NCI-H446 treated with DMSO at 0.1 percent for 48 hours (cell line): ENCODE measurements at regions not wholly inside any gene's neighbourhood (a gene's known extent, or its start where the extent isn't known, plus 50 kb on each side); places are given as distances from the start of the nearest gene placed in this dataset.

Source experiments
- DNase-seq: peaks from one replicate; lab custom pipeline; 2025; lab: John Stamatoyannopoulos, UW

DNA sequence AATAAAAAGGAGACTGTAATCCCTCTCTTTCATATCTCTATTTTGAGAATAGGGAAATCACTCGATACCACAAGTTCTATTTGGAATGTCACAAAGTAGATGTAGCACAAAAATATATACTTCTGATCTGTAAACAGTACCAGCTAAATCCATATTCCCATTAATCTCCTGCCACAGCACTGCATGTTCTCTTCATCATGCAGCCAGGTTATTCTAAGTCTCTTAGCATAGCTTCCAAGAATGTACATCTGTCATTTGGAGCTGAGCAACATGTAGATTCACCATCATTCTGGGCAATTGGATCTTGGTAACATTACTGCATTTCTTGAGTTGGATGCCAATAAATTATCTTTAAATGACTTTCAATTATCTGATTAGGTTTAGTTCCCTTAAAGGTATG is 1874.5 kb downstream of the MRPL39 start:
- DNase-seq = peak; percentile 81

- DNase-seq = peak; percentile 96
These were observed 1878.0 kb downstream of the MRPL39 start for GRCh38 chr21:23729331-23729730.

DNA sequence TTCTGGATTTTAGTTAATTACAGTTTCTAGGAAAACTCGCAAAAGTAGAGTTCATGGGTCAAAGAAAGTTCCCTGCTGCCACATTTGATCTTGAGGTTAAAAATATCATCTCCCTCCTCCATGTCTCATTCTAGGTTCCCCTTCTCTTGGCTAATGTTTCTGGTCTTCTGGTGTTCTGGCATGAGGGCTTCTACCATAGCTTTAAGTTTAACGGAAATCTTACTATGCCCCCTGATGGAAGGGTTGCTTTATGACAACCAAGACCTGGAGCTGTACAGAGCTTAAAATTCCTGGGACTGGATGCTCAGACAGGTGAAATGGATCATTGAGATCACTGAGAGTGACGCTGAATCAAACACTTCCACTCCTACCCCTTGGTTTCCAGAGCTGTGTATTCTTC is 1881.7 kb downstream of the MRPL39 start:
- DNase-seq = no peak

- DNase-seq = peak; percentile 86
These were observed 1888.6 kb downstream of the MRPL39 start for GRCh38 chr21:23718446-23719285.

GRCh38 chr21:23712166-23712565 is 1895.1 kb downstream of the MRPL39 start:
- no peak for DNase-seq

DNA sequence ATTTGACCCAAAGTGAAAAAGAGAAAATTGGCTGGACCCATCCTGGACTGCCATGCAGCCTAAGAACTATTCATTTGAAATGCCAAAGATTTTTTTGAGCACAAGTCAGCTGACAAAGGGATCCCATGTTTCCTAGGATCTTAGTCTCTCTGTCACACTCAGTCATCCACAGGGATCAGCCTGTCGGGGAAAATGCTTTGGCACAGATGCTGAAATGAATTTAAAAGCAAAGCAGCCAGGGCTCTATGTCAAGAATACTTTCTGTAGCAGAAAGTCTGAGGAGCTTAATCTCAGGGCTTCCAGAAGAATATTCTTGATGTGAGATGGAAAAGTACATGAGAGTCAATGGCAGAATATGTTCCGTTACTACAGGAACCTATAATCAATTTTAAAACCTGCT is 1900.8 kb downstream of the MRPL39 start:
- no peak for DNase-seq

DNA sequence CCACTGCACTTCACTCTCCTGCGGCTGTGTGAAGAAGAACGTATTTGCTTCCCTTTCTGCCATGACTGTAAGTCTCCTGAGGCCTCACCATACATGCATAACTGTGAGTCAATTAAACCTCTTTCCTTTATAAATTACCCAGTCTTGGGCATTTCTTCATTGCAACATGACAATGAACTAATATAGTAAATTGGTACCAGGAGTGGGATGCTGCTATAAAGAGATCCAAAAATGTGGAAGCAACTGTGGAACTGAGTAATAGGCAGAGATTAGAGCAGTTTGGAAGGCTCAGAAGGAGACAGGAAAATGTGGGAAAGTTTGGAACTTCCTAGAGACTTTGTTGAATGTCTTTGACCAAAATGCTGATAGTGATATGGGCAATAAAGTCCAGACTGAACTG is 1907.9 kb downstream of the MRPL39 start:
- DNase-seq = no peak

GRCh38 chr21:23698619-23699018 is 1908.7 kb downstream of the MRPL39 start:
- peak; percentile 85 for DNase-seq

- peak; percentile 84 for DNase-seq
These were observed 1911.8 kb downstream of the MRPL39 start for GRCh38 chr21:23695443-23695842.

GRCh38 chr21:23694390-23694789 is 1912.9 kb downstream of the MRPL39 start:
- peak; percentile 54 for DNase-seq

- DNase-seq = peak; percentile 35
These were observed 1917.0 kb downstream of the MRPL39 start for GRCh38 chr21:23690316-23690715.

- no peak for DNase-seq
These were observed 1920.4 kb downstream of the MRPL39 start for GRCh38 chr21:23686737-23687523.

DNA sequence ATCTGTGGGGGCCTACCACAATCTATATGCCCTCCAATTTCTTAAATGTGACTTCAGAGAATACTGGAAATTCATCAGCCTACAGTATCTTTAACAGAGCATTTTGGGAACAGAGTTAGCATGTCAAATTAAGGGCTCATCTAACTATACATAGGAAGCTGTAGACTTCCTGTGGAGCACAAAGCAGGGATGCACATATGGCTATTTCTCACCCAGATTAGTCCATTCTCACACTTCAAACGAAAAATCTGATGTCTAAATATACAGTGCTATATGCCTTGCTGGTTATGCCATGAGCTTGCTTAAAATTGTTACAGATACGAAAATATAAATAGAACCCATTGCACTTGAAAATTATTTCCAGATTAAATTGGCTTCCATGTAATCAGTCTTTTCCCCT is 1922.8 kb downstream of the MRPL39 start:
- no peak for DNase-seq

DNA sequence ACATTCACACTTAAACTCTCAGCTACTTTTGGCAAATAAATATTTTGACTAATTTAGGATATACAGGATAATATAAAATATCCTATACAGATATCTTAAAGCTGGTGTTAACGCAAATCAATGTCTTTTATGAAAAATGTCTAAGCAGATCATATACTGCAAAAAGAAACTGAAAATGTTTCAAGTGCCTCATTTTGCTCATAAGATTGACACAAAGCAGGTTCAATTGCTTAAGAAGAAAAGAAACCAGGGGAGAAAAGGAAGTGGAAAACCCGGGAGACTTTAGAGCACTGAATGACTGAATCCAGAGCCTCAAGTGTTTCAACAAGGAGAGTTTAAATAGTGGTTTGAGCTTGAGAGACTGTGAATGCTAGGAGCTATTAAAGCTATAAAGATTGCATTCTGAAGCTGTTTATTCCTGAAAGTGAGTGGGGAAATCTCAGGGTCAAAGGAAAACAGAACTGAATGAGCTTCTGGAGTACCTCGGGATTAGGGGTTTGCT is 1943.0 kb downstream of the MRPL39 start:
- no peak for DNase-seq

DNA sequence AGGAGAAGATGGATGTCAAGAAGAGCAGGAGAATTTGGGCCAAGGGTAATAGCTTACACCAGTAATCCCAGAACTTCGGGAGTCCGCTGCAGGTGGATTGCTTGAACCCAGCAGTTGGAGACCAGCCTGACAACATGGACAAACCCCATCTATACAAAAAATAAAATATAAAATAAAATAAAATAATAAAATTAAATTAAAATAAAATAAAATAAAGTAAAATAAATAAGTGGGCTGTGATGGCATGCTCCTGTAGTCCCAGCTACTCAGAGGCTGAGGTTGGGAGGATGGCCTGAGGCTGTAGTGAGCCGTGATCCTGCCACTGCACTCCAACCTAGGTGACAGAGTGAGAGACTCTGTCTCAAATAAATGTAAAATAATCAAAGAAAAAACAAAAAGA is 1946.7 kb downstream of the MRPL39 start:
- DNase-seq = no peak

- no peak for DNase-seq
These were observed 1962.5 kb downstream of the MRPL39 start for GRCh38 chr21:23644768-23645167.

GRCh38 chr21:23639721-23640120 is 1967.6 kb downstream of the MRPL39 start:
- no peak for DNase-seq

GRCh38 chr21:23638131-23638695 is 1969.1 kb downstream of the MRPL39 start:
- DNase-seq = no peak

DNA sequence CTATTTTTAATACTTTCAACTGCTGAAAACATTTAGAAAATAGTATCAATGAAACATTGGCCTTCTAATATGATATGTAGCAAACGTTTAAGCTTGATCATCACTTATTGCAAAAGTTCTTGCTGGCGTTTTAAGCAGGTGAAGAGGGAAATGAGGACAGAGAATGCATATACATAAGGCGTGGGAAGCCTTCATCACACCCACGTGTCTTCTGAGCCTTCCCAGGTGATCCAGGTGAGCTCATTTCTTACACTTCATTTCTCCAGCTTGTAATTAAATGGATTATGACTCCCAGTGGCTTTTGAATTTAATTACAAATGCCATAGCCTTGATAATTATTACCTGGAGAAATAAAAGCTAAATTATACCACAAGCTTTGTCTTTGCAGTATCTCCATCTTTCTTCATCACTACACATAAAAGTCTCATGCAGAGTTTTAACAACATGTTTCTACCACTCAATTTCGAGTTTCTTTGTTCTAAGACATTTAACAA is 1973.8 kb downstream of the MRPL39 start:
- no peak for DNase-seq

DNA sequence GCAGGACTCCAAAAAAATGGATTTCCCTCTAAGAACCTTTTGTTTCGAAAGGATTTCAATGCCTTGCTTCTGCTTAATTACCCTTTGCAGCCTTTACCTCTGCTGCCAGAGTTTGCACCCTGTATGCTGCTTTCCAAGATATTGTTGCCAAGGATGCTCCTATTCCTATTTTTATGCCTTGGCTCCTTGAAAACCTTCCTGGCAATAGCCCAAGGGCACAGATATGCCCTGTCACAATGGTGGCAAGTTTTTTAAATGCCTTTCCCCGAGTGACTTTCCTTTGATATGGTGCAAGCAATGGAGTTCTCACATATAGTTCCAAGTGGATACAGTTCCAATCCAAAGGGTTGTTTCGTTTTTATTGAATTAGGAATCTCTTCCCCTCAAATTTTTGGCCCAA is 1983.0 kb downstream of the MRPL39 start:
- peak; percentile 44 for DNase-seq

- DNase-seq = no peak
These were observed 1994.3 kb downstream of the MRPL39 start for GRCh38 chr21:23613014-23613413.

- no peak for DNase-seq
These were observed 1995.1 kb downstream of the MRPL39 start for GRCh38 chr21:23612210-23612609.
